A673 (cell line): ENCODE measurements at regions not wholly inside any gene's neighbourhood (a gene's known extent, or its start where the extent isn't known, plus 50 kb on each side); places are given as distances from the start of the nearest gene placed in this dataset.

Experiments used
- EZH2 ChIP-seq: fragments of 200-600 bp; sonication (generic); IDR thresholded peaks from 2 replicates; pipeline ENCODE4 v1.6.1; 2017; ENCODE audit warnings: borderline replicate concordance, low read depth, mild to moderate bottlenecking, mixed read lengths, antibody characterized with exemption, low read length; ENCODE audit not compliant: poor library complexity, severe bottlenecking
- TF ChIP-seq, protein P1 (sequence below): fragments of 300-800, 200-600 bp; sonication (generic); conservative IDR thresholded peaks from 2 replicates; pipeline ENCODE4 v1.5.1; 2017; ENCODE audit warnings: low read depth, mild to moderate bottlenecking, antibody characterized with exemption, low read length, moderate library complexity, mixed read lengths

GRCh38 chr6:82507112-82507511 is 143.5 kb downstream of the TPBG start:
- no peak for TF ChIP-seq EZH2
- TF ChIP-seq, protein P1, sequence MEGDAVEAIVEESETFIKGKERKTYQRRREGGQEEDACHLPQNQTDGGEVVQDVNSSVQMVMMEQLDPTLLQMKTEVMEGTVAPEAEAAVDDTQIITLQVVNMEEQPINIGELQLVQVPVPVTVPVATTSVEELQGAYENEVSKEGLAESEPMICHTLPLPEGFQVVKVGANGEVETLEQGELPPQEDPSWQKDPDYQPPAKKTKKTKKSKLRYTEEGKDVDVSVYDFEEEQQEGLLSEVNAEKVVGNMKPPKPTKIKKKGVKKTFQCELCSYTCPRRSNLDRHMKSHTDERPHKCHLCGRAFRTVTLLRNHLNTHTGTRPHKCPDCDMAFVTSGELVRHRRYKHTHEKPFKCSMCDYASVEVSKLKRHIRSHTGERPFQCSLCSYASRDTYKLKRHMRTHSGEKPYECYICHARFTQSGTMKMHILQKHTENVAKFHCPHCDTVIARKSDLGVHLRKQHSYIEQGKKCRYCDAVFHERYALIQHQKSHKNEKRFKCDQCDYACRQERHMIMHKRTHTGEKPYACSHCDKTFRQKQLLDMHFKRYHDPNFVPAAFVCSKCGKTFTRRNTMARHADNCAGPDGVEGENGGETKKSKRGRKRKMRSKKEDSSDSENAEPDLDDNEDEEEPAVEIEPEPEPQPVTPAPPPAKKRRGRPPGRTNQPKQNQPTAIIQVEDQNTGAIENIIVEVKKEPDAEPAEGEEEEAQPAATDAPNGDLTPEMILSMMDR = no peak
